HG03457 (cell line): ENCODE measurements at regions not wholly inside any gene's neighbourhood (a gene's known extent, or its start where the extent isn't known, plus 50 kb on each side); places are given as distances from the start of the nearest gene placed in this dataset.

ENCODE experiments used
- ATAC-seq: cut with Tn5 transposase; IDR thresholded peaks from one replicate; pipeline ENCODE4 v1.9.1; 2021; ENCODE audit warnings: moderate number of reproducible peaks; ENCODE audit not compliant: unreplicated experiment

DNA sequence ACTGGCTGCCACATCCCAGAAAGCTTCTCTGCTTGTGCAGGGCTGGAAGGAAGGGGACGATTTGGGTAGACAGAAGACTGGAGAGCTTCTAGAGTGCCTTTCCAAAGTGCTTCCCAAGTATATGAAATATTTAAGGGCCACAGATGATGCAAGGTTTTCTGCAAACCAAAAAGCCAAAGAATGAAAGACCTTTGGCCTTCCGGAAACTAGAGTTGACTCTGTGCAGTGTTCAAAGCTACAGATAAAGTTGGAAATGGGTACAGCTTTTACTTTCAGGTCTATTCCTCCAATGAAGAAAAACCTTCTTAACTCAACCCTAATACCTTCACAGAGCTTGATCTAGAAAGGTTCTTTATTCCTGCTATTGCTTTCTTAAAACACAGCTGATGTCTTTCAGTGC is 253.0 kb upstream of the KLHL29 start:
- ATAC-seq = no peak

DNA sequence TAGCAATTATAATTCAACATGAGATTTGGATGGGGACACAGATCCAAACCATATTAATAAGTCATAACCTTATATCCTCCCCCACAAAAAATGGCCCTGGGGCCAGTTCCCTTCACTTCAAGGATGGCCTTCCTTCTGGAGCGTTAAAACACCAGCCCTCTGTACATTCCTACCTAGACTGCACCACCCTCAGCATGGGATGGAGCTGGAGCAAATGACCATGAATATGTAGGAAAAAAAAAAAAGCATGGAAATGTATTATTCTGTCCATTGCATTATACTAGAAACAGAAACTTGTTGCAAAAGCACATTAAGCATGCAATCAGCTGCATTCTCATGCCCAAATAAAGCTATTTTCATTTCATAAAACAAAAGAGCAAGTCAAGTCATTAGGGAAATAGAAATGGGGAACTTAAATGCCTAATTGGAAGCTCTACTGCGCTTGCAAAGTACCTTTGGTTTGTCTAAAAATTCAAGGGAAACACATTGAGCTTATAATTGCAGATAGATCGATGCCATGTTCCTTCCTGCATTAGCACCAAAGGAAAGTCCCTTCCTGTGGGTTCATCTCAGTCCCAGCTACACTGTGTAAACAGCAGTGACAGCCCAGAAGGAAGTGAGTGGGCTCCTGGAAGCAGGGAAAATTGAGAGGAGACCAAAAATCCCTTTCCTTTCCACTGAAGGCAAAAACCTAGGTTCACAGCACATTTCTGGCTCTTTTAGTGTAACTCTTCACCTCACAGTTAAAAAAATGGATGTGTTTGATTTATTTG is 252.0 kb upstream of the KLHL29 start:
- ATAC-seq = no peak

DNA sequence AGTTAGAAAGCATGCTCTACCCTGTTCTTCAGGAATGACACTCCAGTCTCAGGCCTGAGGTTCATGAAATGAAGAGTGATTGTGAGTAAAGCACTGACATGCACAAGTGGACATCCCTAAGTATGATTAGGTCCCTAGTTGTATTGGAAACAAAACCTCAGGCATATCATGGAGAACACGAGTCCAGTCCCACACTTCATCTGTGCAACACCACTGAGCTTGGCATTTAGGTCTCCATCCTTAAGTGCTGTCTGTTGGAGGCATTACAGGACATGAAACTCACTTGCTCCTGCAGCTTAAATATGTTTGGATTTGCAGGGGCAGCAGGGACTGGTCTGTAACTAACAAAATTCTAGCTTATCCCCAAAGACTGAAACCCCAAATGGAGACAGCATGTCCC is 250.3 kb upstream of the KLHL29 start:
- ATAC-seq = no peak

DNA sequence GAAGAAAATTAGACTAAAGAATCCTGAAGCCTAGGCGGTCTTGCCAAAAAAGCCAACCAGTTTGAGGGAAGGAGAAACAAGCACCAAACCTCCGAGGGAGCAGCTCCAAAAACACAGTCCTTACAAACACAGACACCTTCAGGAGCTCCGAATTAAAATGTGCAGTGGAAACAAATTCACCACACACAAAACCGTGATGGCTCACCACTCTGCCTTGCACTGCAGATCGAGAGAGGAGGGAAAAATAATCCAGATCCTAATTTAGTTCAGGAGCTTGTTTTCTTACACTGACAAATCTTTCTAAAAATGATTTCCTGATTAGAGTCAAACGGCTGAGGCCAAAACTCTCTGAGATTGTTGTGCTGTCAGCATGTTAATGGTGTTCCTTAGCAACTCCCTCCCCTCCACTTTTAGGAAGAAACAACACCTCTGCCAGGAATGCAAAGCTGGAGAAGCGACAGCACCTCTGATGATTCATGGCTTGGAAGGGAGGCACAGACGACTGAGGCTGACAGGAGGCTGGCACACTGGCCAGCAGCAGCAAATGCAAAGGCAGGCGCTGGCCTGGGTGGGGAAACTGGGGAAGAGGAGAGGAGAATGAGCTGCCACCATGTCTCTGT is 249.4 kb upstream of the KLHL29 start:
- no peak for ATAC-seq

DNA sequence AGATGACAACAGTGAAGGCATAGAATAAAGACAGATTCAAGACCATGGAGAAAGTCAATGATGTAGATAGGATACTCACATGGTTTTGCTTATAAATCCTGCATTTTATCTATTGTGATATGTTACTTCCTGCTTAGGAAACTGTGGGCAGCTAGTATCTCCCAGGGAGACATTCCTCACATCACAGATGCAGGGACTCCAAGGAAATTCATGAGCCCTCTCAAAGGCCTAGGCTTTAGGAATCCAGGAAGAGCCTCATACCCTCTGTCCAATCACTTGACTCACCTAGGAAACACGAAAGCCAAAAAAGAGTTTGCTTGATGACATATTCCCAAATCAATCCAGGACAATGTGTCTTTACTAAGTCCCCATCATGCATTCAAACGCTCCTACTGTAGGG is 247.8 kb upstream of the KLHL29 start:
- no peak for ATAC-seq

DNA sequence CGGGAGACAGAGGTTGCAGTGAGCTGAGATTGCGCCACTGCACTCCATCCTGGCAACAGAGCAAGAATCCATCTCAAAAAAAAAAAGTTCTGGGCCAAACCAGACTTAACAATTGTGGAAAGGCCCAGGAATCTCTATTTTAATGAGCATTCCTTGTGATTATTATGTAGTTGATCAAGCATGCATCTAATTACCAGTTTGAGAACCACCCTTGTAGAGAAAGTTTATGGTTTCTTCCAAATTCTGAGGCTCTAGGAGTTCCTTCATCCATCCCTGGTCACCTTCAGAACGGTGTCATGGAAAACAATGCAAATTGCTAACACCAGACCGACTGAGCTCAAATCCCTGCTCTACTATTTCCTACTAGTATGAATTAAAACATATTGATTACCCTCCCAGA is 246.3 kb upstream of the KLHL29 start:
- ATAC-seq = no peak

DNA sequence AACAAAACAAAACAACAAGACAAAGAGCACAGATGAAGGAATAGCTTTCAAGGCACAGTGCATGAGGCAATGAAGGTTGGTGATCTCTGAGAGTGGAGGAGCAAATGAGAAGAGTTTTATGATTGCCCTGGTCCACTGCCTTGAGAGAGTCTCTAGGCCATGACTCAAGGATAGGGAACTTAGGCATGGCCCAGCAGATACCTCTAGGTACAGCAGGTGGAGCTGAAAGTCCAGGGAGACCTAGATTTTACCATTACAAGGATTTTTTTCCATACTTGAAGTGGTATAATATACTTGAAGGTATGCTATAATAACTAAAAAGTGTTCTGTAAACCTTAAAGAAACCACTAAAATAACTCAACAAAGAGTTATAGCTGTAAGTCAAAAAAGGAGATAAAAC is 239.5 kb upstream of the KLHL29 start:
- ATAC-seq = no peak

DNA sequence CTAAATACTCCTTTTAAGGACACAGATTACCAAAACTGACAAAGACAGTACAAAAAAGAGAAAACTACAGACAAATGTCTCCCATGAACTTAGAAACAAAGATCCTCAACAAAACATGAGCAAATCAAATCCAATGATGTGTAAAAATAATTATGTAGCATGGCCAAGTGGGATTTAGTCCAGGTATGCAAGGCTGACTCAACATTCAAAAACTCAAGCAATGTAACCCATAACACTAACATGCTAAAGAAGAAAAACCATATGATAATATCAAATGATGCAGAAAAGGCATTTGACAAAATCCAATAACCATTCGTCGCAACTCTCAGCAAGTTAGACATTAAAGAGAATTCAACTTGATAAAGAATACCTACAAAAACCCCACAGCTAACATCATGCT is 239.0 kb upstream of the KLHL29 start:
- no peak for ATAC-seq

DNA sequence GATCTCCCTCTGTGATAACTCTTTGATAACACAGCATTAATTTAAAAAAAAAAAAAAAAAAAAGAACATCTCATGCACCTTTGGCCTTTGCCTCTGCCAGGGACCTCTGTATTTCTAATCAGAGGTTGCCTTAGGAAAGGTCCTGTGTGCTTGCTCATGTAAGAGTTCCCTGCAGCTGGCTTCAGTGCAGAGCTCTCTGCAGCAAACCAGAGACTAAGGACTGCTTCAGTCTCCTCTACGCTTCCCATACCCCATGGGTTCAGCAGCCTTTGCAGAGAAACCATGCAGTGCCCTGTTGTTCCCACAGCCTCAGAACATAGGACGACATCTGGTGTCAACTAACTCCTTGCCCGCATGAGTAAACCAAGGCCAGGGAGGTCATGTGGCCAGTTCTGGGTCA is 236.6 kb upstream of the KLHL29 start:
- ATAC-seq = no peak

DNA sequence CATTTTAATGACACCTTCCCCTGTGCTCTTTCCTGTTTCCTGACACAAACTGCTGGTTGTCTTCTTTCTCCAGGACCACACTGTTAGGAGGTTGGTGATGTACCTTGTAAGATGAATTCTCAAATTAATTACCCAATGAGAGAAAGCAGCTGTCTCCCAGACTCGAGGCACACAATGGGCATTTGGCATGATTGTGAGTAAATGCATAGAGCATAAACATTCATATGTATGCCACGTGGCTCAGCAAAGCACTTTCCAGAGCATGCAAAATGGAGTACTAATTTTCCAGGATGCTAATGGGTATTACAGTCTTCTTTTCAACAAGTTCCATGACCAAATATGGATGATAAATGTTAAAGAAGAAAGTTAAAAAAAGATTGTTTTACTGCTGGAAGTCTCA is 235.2 kb upstream of the KLHL29 start:
- ATAC-seq = no peak

DNA sequence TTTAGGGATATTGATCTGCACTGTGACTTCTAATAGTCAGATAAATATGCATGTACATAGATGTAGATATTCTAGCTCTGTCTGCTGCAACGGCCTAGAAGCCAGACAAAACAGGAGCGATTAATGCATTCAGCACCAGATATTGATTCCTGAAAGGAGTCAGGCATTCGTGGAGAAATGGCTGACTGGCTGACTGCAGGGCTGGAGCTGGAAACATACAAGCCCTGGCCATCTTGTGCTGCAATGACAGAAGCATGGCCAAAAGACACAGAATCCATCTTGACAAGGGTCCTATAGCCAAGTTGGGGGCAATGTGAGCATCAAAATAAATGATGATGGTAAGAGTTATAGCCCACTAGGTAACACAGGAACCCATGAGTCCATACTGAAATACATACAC is 231.5 kb upstream of the KLHL29 start:
- no peak for ATAC-seq

DNA sequence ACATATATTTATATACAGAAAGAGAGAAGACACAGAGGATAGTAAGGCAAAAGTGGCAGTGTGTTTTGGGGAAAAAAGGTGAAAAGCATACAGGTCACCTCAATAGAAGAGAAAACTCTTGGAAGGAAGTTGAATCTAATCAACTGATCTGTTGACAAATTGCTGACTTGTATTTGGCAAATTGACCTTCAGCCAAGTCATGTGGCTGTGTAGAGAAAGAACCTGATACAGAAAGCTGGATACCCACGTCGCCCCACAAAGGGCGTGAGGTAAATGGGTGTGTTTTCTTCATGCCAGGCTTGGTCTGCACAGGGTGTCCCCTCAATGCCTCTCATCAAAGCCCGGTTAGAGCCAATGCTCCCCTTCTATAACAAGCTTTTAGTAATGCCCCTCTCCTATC is 230.0 kb upstream of the KLHL29 start:
- no peak for ATAC-seq

DNA sequence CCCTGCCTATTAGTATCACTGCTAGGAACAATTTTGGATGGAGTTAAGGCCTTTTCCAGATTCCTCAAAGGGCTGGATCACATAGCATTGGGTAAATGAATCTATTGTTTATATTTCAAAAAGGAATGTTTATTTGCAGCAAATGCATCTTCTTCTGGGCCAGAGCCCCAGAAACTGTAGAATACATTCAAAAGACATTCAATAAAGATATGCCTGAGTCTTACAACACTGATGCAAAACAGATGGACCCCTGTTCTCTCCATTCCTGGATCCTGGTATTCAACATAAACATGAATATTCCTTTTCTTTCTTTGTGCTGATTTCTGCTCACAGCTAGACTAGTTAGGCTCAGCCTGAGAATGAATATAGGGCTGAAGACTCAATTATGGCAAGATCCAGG is 227.2 kb upstream of the KLHL29 start:
- no peak for ATAC-seq

DNA sequence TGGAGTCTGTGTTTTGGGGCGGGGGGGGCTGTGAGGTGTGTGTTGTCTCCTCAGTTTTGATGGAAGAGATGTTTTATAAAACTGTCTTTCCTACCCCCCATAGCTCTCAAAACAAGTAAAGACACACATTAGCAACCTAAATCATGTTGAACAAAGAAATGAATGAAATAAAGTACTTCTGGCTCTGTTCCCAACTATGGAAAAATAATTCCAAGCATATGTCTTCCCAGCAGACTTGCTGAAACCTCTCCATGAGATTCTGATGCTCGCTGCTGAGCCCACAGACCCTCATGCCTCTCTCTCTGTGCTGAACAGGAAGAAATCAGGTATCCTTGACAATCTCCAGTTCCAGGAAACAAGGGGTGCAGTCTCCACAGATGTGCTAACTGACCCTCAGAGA is 226.7 kb upstream of the KLHL29 start:
- ATAC-seq = no peak

DNA sequence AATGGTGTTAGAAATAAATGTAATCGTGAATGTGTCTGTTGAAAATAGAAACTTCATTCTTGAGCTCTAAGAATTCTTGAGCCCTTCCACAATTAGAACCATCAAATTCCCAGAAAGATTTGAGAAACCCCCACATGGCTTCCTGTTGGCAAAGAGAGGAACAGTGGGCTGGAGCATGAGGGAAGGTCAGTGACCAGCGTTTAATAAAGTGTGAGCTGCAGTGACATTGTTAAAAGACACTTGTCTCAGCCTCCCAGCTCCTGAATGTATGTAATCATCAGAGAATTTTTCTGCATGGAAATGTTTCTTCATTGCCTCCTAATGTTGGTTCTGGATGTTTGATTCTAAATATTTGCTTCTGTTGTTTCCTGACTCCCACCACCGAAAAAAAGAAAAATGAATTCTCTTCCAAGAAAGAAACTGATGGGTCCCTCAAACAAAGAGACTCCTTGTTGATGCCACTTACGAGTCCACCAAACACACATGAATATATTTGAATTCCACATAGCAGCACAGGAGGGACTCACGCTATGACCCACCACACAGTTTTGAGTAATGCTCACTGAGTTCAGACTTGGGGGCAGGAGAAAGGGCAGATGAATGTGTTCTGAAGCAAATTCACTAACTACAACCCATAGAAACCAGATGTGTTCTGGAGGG is 225.1 kb upstream of the KLHL29 start:
- ATAC-seq = no peak

DNA sequence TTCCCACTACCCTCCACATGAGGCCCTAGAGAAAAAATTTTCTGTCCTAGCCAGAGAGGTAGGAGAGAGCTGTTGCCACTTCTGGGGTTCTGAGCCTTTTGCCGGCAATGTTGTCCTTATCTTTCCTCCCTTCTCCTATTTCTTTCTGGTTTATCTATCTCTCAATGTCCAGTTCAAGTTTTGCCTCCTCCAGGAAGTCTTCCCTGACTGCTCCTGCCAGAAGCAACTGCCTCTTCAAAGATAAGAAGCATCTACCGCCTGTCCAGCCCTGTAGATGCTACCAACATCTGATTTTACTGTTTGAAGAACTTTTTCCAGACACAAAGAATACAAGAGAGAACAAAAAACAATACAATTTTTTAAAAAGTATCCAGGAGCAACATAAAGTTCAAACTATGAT is 220.8 kb upstream of the KLHL29 start:
- ATAC-seq = no peak

DNA sequence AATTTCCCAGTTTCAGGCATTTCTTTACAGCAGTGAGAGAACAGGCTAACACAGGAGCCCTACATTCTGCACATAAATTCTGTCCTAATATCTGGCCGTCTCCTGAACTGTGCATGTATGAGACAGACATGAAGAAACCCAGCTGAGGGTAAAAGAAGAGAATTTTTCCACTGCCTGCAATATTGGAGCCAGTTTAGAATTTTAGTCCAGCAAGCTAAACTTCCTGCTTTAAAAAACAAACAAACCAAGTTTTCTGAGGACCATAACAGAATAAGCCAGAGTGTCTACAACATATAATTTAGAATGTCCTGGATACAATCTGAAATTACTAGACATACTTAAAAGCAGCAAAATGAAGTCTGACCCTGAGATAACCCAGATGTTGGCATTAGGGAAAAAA is 215.1 kb upstream of the KLHL29 start:
- ATAC-seq = no peak

DNA sequence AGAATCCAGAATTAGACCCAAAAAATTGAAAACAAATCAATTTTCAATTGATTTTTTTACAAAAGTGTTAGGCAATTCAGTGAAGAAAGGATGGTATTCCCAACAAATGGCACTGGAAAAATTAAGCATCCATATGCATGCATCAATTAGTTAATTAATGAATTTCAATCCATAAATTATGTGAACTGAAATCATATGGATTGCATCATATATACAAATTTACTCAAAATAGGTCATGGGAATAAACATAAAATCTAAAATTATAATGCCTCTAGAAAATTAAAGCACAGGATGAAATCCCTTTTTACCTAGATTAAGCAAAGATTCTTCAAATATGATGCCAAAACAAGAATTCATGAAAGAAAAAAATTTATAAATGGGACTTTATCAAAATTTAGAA is 213.9 kb upstream of the KLHL29 start:
- no peak for ATAC-seq

DNA sequence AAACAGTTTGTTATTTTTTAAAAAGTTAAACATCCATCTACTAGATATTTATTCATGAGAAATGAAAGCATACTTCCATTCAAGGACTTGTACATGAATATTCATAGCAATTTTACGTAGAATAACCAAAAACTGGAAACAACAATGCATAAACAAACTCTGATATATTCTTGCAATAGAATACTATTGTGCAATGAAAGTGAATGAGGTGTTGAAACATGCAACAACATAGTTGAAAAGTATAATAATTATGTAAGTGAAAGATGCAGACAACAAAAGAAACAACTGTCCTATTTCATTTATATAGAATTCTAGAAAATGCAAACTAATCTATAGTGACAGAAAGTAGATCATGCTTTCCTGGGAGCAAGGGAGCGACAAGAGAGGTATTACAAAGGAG is 206.6 kb upstream of the KLHL29 start:
- ATAC-seq = no peak

DNA sequence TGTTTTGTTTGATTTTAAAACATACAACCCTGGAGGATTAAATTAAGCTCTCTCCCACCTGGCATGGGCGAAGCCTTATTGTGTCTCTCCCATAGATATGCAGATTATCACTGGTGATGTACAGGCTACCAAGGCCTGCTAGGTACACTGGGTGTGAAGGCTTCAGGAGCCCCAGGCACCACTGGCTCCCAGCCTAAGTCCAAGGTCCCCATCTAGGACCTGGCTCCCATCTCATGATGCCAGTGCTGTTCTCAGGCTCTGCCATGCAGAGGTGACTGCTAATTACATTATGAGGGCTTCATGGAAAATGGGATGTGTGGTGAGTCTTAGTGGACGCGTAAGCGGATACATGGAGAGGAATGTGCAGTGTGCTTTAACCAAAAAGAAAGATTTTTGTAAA is 201.2 kb upstream of the KLHL29 start:
- ATAC-seq = no peak

DNA sequence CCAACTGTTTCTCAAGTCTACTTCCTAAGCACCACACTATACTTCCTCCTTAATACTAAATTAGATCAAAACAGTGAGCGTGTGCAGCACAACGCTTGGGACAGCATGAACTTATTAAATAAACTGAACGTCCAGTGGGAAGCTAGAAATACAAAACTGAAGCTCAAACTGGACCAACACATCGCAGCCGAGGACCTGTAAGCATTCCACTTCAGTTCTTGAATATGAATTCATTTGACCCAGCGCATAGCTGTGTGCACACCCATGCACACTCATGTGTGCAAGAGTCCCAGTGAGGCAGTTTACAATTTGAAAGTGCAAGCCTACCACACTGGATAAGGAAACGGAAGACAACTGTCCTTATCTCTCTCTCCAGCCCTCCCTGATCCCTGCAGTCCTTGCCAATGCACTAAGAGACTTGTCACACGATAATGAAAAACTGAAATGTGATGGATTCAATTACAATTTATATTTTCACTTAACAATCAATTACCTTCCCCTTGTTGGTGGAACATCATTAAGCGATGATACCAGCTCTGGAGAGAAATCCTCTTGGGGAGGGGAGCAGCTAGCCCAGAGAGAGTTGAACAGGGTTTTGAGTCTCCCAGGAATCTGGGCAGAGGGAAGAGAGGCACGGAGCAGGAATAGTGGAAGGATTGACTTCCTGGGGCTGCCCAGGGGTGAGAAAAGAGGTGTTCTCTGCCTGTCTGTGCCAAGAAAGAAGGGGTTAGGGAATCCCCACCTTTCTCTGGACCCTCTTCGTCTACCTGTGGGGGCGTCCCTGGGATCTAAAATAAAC is 186.5 kb upstream of the KLHL29 start:
- ATAC-seq = no peak
